ENCODE measurements at regions not wholly inside any gene's neighbourhood (a gene's known extent, or its start where the extent isn't known, plus 50 kb on each side); places are given as distances from the start of the nearest gene placed in this dataset.

GRCh38 chr20:52746770-52747169 lies 225.4 kb upstream of the TSHZ2 start:
- TF ChIP-seq EZH2 (IDR thresholded peaks at IDR 0.05; ENCODE audit: borderline replicate concordance, low read depth, low read length, severe bottlenecking) (no peak), CTCF (IDR thresholded peaks at IDR 0.05; ENCODE audit: borderline replicate concordance, extremely low read depth, low read length, poor library complexity, severe bottlenecking) (no peak)
